Erythroblast (primary cell): ENCODE measurements at regions not wholly inside any gene's neighbourhood (a gene's known extent, or its start where the extent isn't known, plus 50 kb on each side); places are given as distances from the start of the nearest gene placed in this dataset.

ENCODE experiments used
- DNase-seq, 2 experiments: peaks; one replicate each; lab custom pipeline; 2025; lab: John Stamatoyannopoulos, UW
- GATA1 ChIP-seq: IDR thresholded peaks from 2 replicates; pipeline ENCODE4 v1.6.1; 2011; ENCODE audit warnings: low read depth, mild to moderate bottlenecking, control low read depth, low read length, moderate library complexity
- POLR2A ChIP-seq: IDR thresholded peaks from 2 replicates; pipeline ENCODE4 v1.6.1; 2011; ENCODE audit warnings: mild to moderate bottlenecking, low read length

GRCh38 chr7:148950806-148951205 is 66.7 kb upstream of the EZH2 start:
- no peak for DNase-seq
- TF ChIP-seq GATA1 (no peak), POLR2A (no peak)

GRCh38 chr7:148944935-148945934 is 61.1 kb upstream of the EZH2 start:
- no peak for DNase-seq
- TF ChIP-seq GATA1: no peak
- no peak for TF ChIP-seq POLR2A

GRCh38 chr7:148941598-148942275 is 57.6 kb upstream of the EZH2 start:
- no peak for TF ChIP-seq POLR2A
- TF ChIP-seq GATA1: no peak
- peak; percentile 86 to 88 for DNase-seq

- peak; percentile 62 for TF ChIP-seq POLR2A
- TF ChIP-seq GATA1: no peak
- peak; percentile 85 to 90 for DNase-seq
Observed at GRCh38 chr7:148940702-148941597, 56.9 kb upstream of the EZH2 start.

GRCh38 chr7:148939128-148939755 is 55.2 kb upstream of the EZH2 start:
- DNase-seq: no peak
- TF ChIP-seq POLR2A (no peak), GATA1 (no peak)

- DNase-seq: no peak
- TF ChIP-seq GATA1 (no peak), POLR2A (no peak)
Observed at GRCh38 chr7:148935451-148935850, 51.4 kb upstream of the EZH2 start.
